Kidney capillary endothelial cell (primary cell): ENCODE measurements at regions not wholly inside any gene's neighbourhood (a gene's known extent, or its start where the extent isn't known, plus 50 kb on each side); places are given as distances from the start of the nearest gene placed in this dataset.
"Not testable (repeated sequence)": the region's sequence is repeated elsewhere in the genome, so short reads cannot be mapped to it uniquely, and the experiment has no call there.

Experiments used
- DNase-seq: peaks from one replicate; pipeline ENCODE4 v3.0.0-alpha.2; 2018; ENCODE audit warnings: low spot score

GRCh38 chrX:120753413-120754251, 122.0 kb downstream of the CT47B1 start:
- DNase-seq: no peak

- DNase-seq: no peak
These were observed 122.7 kb upstream of the C1GALT1C1 start for GRCh38 chrX:120752431-120753082.

- no peak for DNase-seq
These were observed 121.8 kb upstream of the C1GALT1C1 start for GRCh38 chrX:120751683-120752082.

GRCh38 chrX:120750381-120750780, 120.5 kb upstream of the C1GALT1C1 start:
- DNase-seq: no peak

GRCh38 chrX:120749141-120749846, 119.4 kb upstream of the C1GALT1C1 start:
- DNase-seq: no peak

- no peak for DNase-seq
These were observed 116.3 kb upstream of the C1GALT1C1 start for GRCh38 chrX:120746153-120746552.

- no peak for DNase-seq
These were observed 113.3 kb upstream of the C1GALT1C1 start for GRCh38 chrX:120742946-120743665.

GRCh38 chrX:120741452-120741851, 111.6 kb upstream of the C1GALT1C1 start:
- no peak for DNase-seq

- no peak for DNase-seq
These were observed 110.2 kb upstream of the C1GALT1C1 start for GRCh38 chrX:120740072-120740471.

GRCh38 chrX:120739300-120739699, 109.4 kb upstream of the C1GALT1C1 start:
- DNase-seq: no peak

GRCh38 chrX:120736989-120737388, 107.1 kb upstream of the C1GALT1C1 start:
- DNase-seq: peak; percentile 74

- no peak for DNase-seq
These were observed 106.1 kb upstream of the C1GALT1C1 start for GRCh38 chrX:120735966-120736365.

- DNase-seq: no peak
These were observed 103.0 kb upstream of the C1GALT1C1 start for GRCh38 chrX:120732879-120733278.

- no peak for DNase-seq
These were observed 102.6 kb upstream of the C1GALT1C1 start for GRCh38 chrX:120732461-120732860.

- no peak for DNase-seq
These were observed 101.5 kb upstream of the C1GALT1C1 start for GRCh38 chrX:120731386-120731785.

- not testable (repeated sequence) for DNase-seq
These were observed 99.8 kb upstream of the C1GALT1C1 start for GRCh38 chrX:120729506-120730255.

GRCh38 chrX:120727911-120728310, 98.1 kb upstream of the C1GALT1C1 start:
- DNase-seq: no peak

- DNase-seq: no peak
These were observed 97.6 kb upstream of the C1GALT1C1 start for GRCh38 chrX:120727452-120727851.

GRCh38 chrX:120726294-120726693, 96.4 kb upstream of the C1GALT1C1 start:
- DNase-seq: no peak

GRCh38 chrX:120725874-120726273, 96.0 kb upstream of the C1GALT1C1 start:
- no peak for DNase-seq

- no peak for DNase-seq
These were observed 89.8 kb upstream of the C1GALT1C1 start for GRCh38 chrX:120719622-120720021.
